ENCODE measurements at regions not wholly inside any gene's neighbourhood (a gene's known extent, or its start where the extent isn't known, plus 50 kb on each side); places are given as distances from the start of the nearest gene placed in this dataset.

- Histone ChIP-seq H3K9me3 (no peaks in the 10 kb centered on the region), H3K4me3 (peak overlapping the region in 3 of 4 donors; percentile 32 to 42 (median 35)), H3K36me3 (no peaks in the 10 kb centered on the region), H3K4me1 (no peaks in the 10 kb centered on the region), H3K27me3 (no peaks in the 10 kb centered on the region), H3K27ac (peak overlapping the region; percentile 76 to 90 (median 83))
- in situ Hi-C loops (cut with MboI; ENCODE audit: low pct_ligation_motif_present in 1 of 4, low pct_unique_long_range_greater_than_20kb in 1 of 4, low sequenced_read_pairs in 3 of 4) (loop anchor here in 1 of 4 donors (25.0 kb wide), 1 partner anchor 216 kb away; no protein-coding TSS in a partner anchor), intact Hi-C loops (cut with DNase I; ENCODE audit: low total_unique reads) (no loop called here)
- WGBS, 2 donors (ENCODE audit: low coverage in 1 of 2), result 82 to 100% methylated on average over 1 to 2 of the region's 2 CpGs
- no peak for DNase-seq
- TF ChIP-seq EP300 (IDR thresholded peaks at IDR 0.05; ENCODE audit: low read depth) (no peak), POLR2A (IDR thresholded peaks at IDR 0.05) (no peak), POLR2AphosphoS5 (IDR thresholded peaks at IDR 0.05) (no peak)
- TF ChIP-seq, protein P1, sequence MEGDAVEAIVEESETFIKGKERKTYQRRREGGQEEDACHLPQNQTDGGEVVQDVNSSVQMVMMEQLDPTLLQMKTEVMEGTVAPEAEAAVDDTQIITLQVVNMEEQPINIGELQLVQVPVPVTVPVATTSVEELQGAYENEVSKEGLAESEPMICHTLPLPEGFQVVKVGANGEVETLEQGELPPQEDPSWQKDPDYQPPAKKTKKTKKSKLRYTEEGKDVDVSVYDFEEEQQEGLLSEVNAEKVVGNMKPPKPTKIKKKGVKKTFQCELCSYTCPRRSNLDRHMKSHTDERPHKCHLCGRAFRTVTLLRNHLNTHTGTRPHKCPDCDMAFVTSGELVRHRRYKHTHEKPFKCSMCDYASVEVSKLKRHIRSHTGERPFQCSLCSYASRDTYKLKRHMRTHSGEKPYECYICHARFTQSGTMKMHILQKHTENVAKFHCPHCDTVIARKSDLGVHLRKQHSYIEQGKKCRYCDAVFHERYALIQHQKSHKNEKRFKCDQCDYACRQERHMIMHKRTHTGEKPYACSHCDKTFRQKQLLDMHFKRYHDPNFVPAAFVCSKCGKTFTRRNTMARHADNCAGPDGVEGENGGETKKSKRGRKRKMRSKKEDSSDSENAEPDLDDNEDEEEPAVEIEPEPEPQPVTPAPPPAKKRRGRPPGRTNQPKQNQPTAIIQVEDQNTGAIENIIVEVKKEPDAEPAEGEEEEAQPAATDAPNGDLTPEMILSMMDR (IDR thresholded peaks at IDR 0.05), result no peak
Measured at GRCh38 chr5:130896636-130897035, 268.4 kb downstream of the HINT1 start.

DNA sequence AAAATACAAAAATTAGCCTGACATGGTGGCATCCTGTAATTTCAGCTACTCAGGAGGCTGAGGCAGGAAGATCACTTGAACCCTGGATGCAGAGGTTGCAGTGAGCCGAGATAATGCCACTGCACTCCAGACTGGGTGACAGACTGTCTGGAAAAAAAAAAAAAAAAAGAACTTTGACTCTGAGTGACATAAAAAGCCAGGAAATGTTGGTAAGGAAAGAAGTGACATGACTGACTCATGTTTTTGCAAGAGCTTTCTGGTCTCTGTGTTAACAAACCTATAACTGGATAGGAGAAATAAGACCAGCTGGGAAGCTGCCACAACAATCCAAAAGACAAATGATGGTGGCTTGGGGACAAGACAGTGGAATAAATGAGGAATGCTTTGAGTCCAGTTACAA is 272.1 kb downstream of the HINT1 start:
- intact Hi-C loops (cut with DNase I; ENCODE audit: low total_unique reads) (no loop called here), in situ Hi-C loops (cut with MboI; ENCODE audit: low pct_ligation_motif_present in 1 of 4, low pct_unique_long_range_greater_than_20kb in 1 of 4, low sequenced_read_pairs in 3 of 4) (loop anchor here in 1 of 4 donors (25.0 kb wide), 1 partner anchor 219 kb away; no protein-coding TSS in a partner anchor)
- Histone ChIP-seq H3K4me1 (peaks cover 0 to under 1% (median 0%) of the 10 kb centered on the region in 4 donors), H3K36me3 (no peaks in the 10 kb centered on the region), H3K4me3 (no peak overlapping the region), H3K27ac (no peak overlapping the region), H3K27me3 (no peaks in the 10 kb centered on the region), H3K9me3 (no peaks in the 10 kb centered on the region)
- TF ChIP-seq, protein P1 (IDR thresholded peaks at IDR 0.05), result no peak
- TF ChIP-seq POLR2A (IDR thresholded peaks at IDR 0.05), result no peak
- no peak for TF ChIP-seq POLR2AphosphoS5 (IDR thresholded peaks at IDR 0.05)
- no peak for TF ChIP-seq EP300 (IDR thresholded peaks at IDR 0.05; ENCODE audit: low read depth)
- WGBS, 2 donors (ENCODE audit: low coverage in 1 of 2), result 53 to 85% methylated on average over 1 of the region's 1 CpG
- DNase-seq, result no peak

- Histone ChIP-seq H3K4me3 (no peak overlapping the region), H3K4me1 (peaks cover 0 to 19% (median 9%) of the 10 kb centered on the region in 4 donors), H3K9me3 (no peaks in the 10 kb centered on the region), H3K36me3 (no peaks in the 10 kb centered on the region), H3K27me3 (no peaks in the 10 kb centered on the region), H3K27ac (no peak overlapping the region)
- intact Hi-C loops (cut with DNase I; ENCODE audit: low total_unique reads) (no loop called here), in situ Hi-C loops (cut with MboI; ENCODE audit: low pct_ligation_motif_present in 1 of 4, low pct_unique_long_range_greater_than_20kb in 1 of 4, low sequenced_read_pairs in 3 of 4) (loop anchor here in 1 of 4 donors (25.0 kb wide), 1 partner anchor 222 kb away; no protein-coding TSS in a partner anchor)
- DNase-seq, result no peak
- WGBS, 2 donors (ENCODE audit: low coverage in 1 of 2), result 81 to 100% methylated on average over 2 of the region's 2 CpGs
- no peak for TF ChIP-seq POLR2A (IDR thresholded peaks at IDR 0.05)
- TF ChIP-seq POLR2AphosphoS5 (IDR thresholded peaks at IDR 0.05), result no peak
- TF ChIP-seq, protein P1 (IDR thresholded peaks at IDR 0.05), result no peak
- no peak for TF ChIP-seq EP300 (IDR thresholded peaks at IDR 0.05; ENCODE audit: low read depth)
Measured at GRCh38 chr5:130890610-130891009, 274.4 kb downstream of the HINT1 start.

- no peak for DNase-seq
- Histone ChIP-seq H3K4me1 (peaks cover 6 to 39% (median 17%) of the 10 kb centered on the region in 4 donors), H3K9me3 (no peaks in the 10 kb centered on the region), H3K27me3 (no peaks in the 10 kb centered on the region), H3K27ac (peak overlapping the region; percentile 66 to 79 (median 68)), H3K4me3 (peak overlapping the region in 1 of 4 donors; percentile 4), H3K36me3 (no peaks in the 10 kb centered on the region)
- 35 to 45% methylated on average over 3 of the region's 3 CpGs for WGBS, 2 donors (ENCODE audit: low coverage in 1 of 2)
- TF ChIP-seq EP300 (IDR thresholded peaks at IDR 0.05; ENCODE audit: low read depth), result no peak
- no peak for TF ChIP-seq POLR2A (IDR thresholded peaks at IDR 0.05)
- TF ChIP-seq POLR2AphosphoS5 (IDR thresholded peaks at IDR 0.05), result no peak
- TF ChIP-seq, protein P1 (IDR thresholded peaks at IDR 0.05), result no peak
- in situ Hi-C loops (cut with MboI; ENCODE audit: low pct_ligation_motif_present in 1 of 4, low pct_unique_long_range_greater_than_20kb in 1 of 4, low sequenced_read_pairs in 3 of 4), result loop anchor here in 1 of 4 donors (25.0 kb wide), 1 partner anchor 227 kb away; no protein-coding TSS in a partner anchor
- intact Hi-C loops (cut with DNase I; ENCODE audit: low total_unique reads), result no loop called here
Measured at GRCh38 chr5:130885691-130886090, 279.4 kb downstream of the HINT1 start.

Data from transverse colon (tissue), 4 donors.